ENCODE measurements at regions not wholly inside any gene's neighbourhood (a gene's known extent, or its start where the extent isn't known, plus 50 kb on each side); places are given as distances from the start of the nearest gene placed in this dataset.

GRCh38 chr6:16059496-16059895 lies 69.4 kb upstream of the MYLIP start:
- DNase-seq = no peak
- no peak overlapping the region for H3K27ac ChIP-seq (ENCODE audit: low read length)
- H3K4me3 ChIP-seq (ENCODE audit: low read length) = no peak overlapping the region
- Mint-ChIP-seq H3K9me3 (no peaks in the 10 kb centered on the region), H3K4me1 (peaks cover 7 to 10% of the 10 kb centered on the region in 2 donors), H3K27ac (no peak overlapping the region), H3K27me3 (ENCODE audit: low read depth in 2 of 2) (no peaks in the 10 kb centered on the region), H3K4me3 (no peak overlapping the region), H3K36me3 (no peaks in the 10 kb centered on the region)
- intact Hi-C loops (cut with micrococcal nuclease) = no loop called here
- H3K9me3 ChIP-seq (ENCODE audit: control insufficient read depth, insufficient read depth, low read length) = no peaks in the 10 kb centered on the region
- peaks cover 5% of the 10 kb centered on the region for H3K4me1 ChIP-seq (ENCODE audit: control insufficient read depth, insufficient read depth, low read length)
- no peak for ATAC-seq
- 94% methylated on average over 7 of the region's 7 CpGs for WGBS (ENCODE audit: insufficient coverage)
- no peak for TF ChIP-seq CTCF (IDR thresholded peaks at IDR 0.05)
- H3K27me3 ChIP-seq (ENCODE audit: control insufficient read depth, insufficient read depth, low read length) = no peaks in the 10 kb centered on the region
- no peaks in the 10 kb centered on the region for H3K36me3 ChIP-seq (ENCODE audit: control insufficient read depth, insufficient read depth, low read length)

- no peaks in the 10 kb centered on the region for H3K9me3 Mint-ChIP-seq
- intact Hi-C loops (cut with micrococcal nuclease) = no loop called here
Observed at GRCh38 chr6:16058929-16059345, 69.9 kb upstream of the MYLIP start.

GRCh38 chr6:16058201-16058928 lies 70.5 kb upstream of the MYLIP start:
- no peak overlapping the region for H3K27ac Mint-ChIP-seq
- H3K4me3 Mint-ChIP-seq = no peak overlapping the region
- no peaks in the 10 kb centered on the region for H3K27me3 ChIP-seq (ENCODE audit: control insufficient read depth, insufficient read depth, low read length)
- intact Hi-C loops (cut with micrococcal nuclease) = no loop called here
- TF ChIP-seq CTCF (IDR thresholded peaks at IDR 0.05) = no peak
- no peaks in the 10 kb centered on the region for H3K36me3 Mint-ChIP-seq
- H3K36me3 ChIP-seq (ENCODE audit: control insufficient read depth, insufficient read depth, low read length) = no peaks in the 10 kb centered on the region
- peaks cover 7 to 10% of the 10 kb centered on the region in 2 donors for H3K4me1 Mint-ChIP-seq
- H3K4me1 ChIP-seq (ENCODE audit: control insufficient read depth, insufficient read depth, low read length) = peaks cover 5% of the 10 kb centered on the region
- no peaks in the 10 kb centered on the region for H3K27me3 Mint-ChIP-seq (ENCODE audit: low read depth in 2 of 2)
- no peak overlapping the region for H3K27ac ChIP-seq (ENCODE audit: low read length)
- WGBS (ENCODE audit: insufficient coverage) = 88% methylated on average over 5 of the region's 6 CpGs
- H3K9me3 Mint-ChIP-seq = no peaks in the 10 kb centered on the region
- no peak overlapping the region for H3K4me3 ChIP-seq (ENCODE audit: low read length)
- no peaks in the 10 kb centered on the region for H3K9me3 ChIP-seq (ENCODE audit: control insufficient read depth, insufficient read depth, low read length)
- DNase-seq = peak in 1 of 2 donors; percentile 9
- ATAC-seq = no peak

More at GRCh38 chr6:16058929-16059345, 69.9 kb upstream of the MYLIP start:
- DNase-seq (no peak), ATAC-seq (no peak)
- Histone ChIP-seq H3K9me3 (ENCODE audit: control insufficient read depth, insufficient read depth, low read length) (no peaks in the 10 kb centered on the region), H3K27ac (ENCODE audit: low read length) (no peak overlapping the region), H3K4me3 (ENCODE audit: low read length) (no peak overlapping the region), H3K36me3 (ENCODE audit: control insufficient read depth, insufficient read depth, low read length) (no peaks in the 10 kb centered on the region), H3K27me3 (ENCODE audit: control insufficient read depth, insufficient read depth, low read length) (no peaks in the 10 kb centered on the region), H3K4me1 (ENCODE audit: control insufficient read depth, insufficient read depth, low read length) (peaks cover 5% of the 10 kb centered on the region)
- no peak for TF ChIP-seq CTCF (IDR thresholded peaks at IDR 0.05)
- 96% methylated on average over 4 of the region's 4 CpGs for WGBS (ENCODE audit: insufficient coverage)
- H3K27ac Mint-ChIP-seq = no peak overlapping the region
- peaks cover 7 to 10% of the 10 kb centered on the region in 2 donors for H3K4me1 Mint-ChIP-seq
- H3K27me3 Mint-ChIP-seq (ENCODE audit: low read depth in 2 of 2) = no peaks in the 10 kb centered on the region
- no peak overlapping the region for H3K4me3 Mint-ChIP-seq
- no peaks in the 10 kb centered on the region for H3K36me3 Mint-ChIP-seq

GRCh38 chr6:16057446-16057845 lies 71.4 kb upstream of the MYLIP start:
- no peaks in the 10 kb centered on the region for H3K36me3 ChIP-seq (ENCODE audit: control insufficient read depth, insufficient read depth, low read length)
- no peaks in the 10 kb centered on the region for H3K9me3 ChIP-seq (ENCODE audit: control insufficient read depth, insufficient read depth, low read length)
- no peaks in the 10 kb centered on the region for H3K27me3 ChIP-seq (ENCODE audit: control insufficient read depth, insufficient read depth, low read length)
- no peak for TF ChIP-seq CTCF (IDR thresholded peaks at IDR 0.05)
- Mint-ChIP-seq H3K9me3 (no peaks in the 10 kb centered on the region), H3K4me1 (peaks cover 7 to 10% of the 10 kb centered on the region in 2 donors), H3K36me3 (no peaks in the 10 kb centered on the region), H3K4me3 (no peak overlapping the region), H3K27me3 (ENCODE audit: low read depth in 2 of 2) (no peaks in the 10 kb centered on the region), H3K27ac (no peak overlapping the region)
- intact Hi-C loops (cut with micrococcal nuclease) = no loop called here
- peaks cover 5% of the 10 kb centered on the region for H3K4me1 ChIP-seq (ENCODE audit: control insufficient read depth, insufficient read depth, low read length)
- no peak overlapping the region for H3K4me3 ChIP-seq (ENCODE audit: low read length)
- no peak overlapping the region for H3K27ac ChIP-seq (ENCODE audit: low read length)
- ATAC-seq (no peak), DNase-seq (no peak)
- WGBS (ENCODE audit: insufficient coverage) = 92% methylated on average over 5 of the region's 6 CpGs
